Tibial nerve (tissue), 3 donors: ENCODE measurements at regions not wholly inside any gene's neighbourhood (a gene's known extent, or its start where the extent isn't known, plus 50 kb on each side); places are given as distances from the start of the nearest gene placed in this dataset.

ENCODE experiments used
- POLR2A ChIP-seq, 2 donors: fragments of 450-650 bp; IDR thresholded peaks; one replicate each; pipeline ENCODE4 v1.6.1; 2017; ENCODE audit warnings: antibody characterized with exemption in 2 of 2, mild to moderate bottlenecking in 2 of 2, moderate library complexity in 2 of 2
- TF ChIP-seq, protein P1 (sequence below), 5 experiments: fragments of 200-600 bp in 3 of 5; fragments of 450-650 bp in 2 of 5; sonication (generic) in 3 of 5; IDR thresholded peaks; one replicate each; pipeline ENCODE4 v1.5.1; 2016 to 2019; ENCODE audit warnings: antibody characterized with exemption in 5 of 5, mild to moderate bottlenecking in 3 of 5, moderate library complexity in 2 of 5

DNA sequence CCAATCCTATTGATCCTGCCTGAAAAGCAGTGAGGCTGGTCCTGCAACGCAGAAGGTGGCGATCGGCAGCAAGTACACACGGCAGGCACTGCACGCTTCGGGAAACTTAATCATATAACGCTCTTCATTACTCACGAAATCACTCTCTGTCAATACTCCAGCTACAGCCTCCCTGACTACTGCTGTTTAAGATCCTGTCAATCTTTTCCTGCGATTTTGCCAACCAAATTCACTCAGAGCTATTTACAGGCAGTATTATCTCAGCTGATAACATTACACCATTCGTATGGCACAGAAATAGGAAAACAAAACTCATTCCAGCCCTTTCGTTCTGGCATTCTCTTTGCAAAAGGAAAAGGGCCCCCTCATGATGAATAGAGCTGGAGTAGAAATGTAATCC lies 262.4 kb upstream of the CDH8 start:
- TF ChIP-seq, protein P1, sequence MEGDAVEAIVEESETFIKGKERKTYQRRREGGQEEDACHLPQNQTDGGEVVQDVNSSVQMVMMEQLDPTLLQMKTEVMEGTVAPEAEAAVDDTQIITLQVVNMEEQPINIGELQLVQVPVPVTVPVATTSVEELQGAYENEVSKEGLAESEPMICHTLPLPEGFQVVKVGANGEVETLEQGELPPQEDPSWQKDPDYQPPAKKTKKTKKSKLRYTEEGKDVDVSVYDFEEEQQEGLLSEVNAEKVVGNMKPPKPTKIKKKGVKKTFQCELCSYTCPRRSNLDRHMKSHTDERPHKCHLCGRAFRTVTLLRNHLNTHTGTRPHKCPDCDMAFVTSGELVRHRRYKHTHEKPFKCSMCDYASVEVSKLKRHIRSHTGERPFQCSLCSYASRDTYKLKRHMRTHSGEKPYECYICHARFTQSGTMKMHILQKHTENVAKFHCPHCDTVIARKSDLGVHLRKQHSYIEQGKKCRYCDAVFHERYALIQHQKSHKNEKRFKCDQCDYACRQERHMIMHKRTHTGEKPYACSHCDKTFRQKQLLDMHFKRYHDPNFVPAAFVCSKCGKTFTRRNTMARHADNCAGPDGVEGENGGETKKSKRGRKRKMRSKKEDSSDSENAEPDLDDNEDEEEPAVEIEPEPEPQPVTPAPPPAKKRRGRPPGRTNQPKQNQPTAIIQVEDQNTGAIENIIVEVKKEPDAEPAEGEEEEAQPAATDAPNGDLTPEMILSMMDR (IDR thresholded peaks at IDR 0.05): no peak
- no peak for TF ChIP-seq POLR2A (IDR thresholded peaks at IDR 0.05)
